OCI-LY3 (cell line): ENCODE measurements at regions not wholly inside any gene's neighbourhood (a gene's known extent, or its start where the extent isn't known, plus 50 kb on each side); places are given as distances from the start of the nearest gene placed in this dataset.

ENCODE experiments used
- CTCF ChIP-seq: fragments of 200-600, 300-600 bp; sonication (generic); IDR thresholded peaks from 2 replicates; pipeline ENCODE4 v1.5.1; 2014; ENCODE audit warnings: antibody characterized with exemption, low read length, low read depth
- EZH2phosphoT487 ChIP-seq: fragments of 200-600 bp; shearing (Covaris generic); IDR thresholded peaks from 2 replicates; pipeline ENCODE4 v1.6.1; 2018; ENCODE audit warnings: antibody characterized with exemption, mixed run types, low read depth

- TF ChIP-seq CTCF (no peak), EZH2phosphoT487 (no peak)
These were observed 55.3 kb upstream of the NOCT start for GRCh38 chr4:138960175-138960710.
